NCI-H2227 (cell line): ENCODE measurements at regions not wholly inside any gene's neighbourhood (a gene's known extent, or its start where the extent isn't known, plus 50 kb on each side); places are given as distances from the start of the nearest gene placed in this dataset.
"Not testable (repeated sequence)": the region's sequence is repeated elsewhere in the genome, so short reads cannot be mapped to it uniquely, and the experiment has no call there.

Source experiments
- DNase-seq: peaks from one replicate; lab custom pipeline; 2025; ENCODE audit not compliant: unreplicated experiment; lab: John Stamatoyannopoulos, UW

DNA sequence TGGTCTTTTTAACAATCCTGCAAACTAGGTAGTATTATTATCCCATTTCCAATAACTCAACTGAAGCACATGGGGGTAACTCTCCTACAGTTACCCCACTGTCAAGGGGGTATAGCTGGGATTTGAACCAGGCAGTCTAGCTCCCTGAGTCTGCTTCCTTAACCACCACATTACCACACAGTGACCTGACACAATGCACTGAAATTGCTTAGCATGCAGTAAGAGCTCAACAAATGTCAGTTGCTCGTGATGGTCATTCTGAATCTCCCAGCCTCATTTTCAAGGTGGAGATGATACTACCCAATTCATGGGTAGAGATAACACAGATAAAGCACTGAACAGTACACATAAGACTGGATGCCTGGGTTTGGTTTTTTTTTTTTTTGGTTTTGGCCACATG lies 193.2 kb upstream of the MYLIP start:
- no peak for DNase-seq

- DNase-seq: not testable (repeated sequence)
These were observed 197.2 kb upstream of the MYLIP start for GRCh38 chr6:15931697-15932096.

DNA sequence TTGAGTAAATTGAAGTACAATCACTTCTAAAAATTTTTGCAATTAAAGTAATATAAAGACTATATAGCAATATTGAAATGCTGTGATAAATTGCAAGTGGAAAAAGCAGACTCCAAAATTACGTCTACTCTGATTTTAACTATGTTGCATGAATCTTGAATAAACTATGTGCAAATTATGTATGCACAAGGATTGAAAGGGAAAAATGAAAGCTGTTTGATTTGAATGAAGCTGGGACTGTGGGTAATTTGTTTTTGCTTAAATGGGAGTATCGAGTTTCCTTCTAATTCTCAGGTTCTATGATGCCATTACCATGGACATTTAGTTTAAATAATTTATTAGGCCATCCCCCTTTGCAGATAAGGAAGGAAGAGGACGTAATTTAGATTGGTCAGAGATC lies 198.7 kb upstream of the MYLIP start:
- DNase-seq: no peak

DNA sequence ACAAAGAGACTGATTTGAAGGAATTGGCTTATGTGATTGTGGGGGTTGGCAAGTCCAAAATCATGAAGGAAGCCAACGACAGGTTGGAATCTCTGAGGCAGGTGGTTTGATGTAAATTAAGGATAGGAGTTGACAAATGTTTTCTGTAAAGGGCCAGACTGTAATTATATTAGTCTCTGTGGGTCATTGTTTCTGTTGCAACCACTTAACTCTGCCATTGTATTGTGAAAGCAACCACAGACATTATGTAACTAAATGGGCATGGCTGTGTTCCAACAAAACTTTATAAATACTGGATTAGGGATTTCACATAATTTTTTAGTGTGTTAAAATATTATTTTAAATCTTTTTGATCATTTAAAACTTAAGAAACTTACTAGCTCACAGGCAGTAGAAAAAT lies 199.2 kb upstream of the MYLIP start:
- DNase-seq: no peak

DNA sequence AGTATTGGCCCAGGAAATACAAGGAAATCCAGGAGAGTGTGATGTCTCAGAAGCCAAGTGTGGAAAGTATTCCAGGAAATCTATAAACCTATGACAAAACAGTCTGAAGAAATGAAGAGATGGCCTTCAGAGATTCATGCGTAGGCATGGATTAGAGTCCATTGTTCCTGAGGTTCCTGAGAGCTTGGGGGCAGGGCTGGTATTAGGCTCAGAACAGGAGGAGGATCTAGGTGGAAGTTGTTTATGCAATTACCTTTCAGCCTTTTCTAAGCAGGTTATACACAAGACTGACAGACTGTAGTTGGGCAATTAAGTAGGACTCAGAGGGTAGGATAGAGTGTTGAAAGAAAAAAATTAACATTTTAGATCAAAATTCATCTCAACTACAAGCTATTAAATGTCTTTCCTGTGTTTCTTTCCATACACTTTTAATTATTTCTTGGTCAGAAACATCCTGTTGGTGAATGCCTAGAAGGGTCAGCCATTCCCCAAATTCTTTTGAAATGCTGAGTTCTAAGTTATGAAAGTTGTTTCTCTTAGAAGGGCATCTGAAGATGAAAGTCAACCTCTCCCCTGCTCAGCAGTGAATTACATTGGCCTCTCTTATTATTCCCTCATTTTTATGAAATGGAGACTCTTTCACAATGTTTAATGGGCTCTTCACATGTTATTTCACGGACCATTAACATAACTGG lies 201.2 kb upstream of the MYLIP start:
- no peak for DNase-seq

DNA sequence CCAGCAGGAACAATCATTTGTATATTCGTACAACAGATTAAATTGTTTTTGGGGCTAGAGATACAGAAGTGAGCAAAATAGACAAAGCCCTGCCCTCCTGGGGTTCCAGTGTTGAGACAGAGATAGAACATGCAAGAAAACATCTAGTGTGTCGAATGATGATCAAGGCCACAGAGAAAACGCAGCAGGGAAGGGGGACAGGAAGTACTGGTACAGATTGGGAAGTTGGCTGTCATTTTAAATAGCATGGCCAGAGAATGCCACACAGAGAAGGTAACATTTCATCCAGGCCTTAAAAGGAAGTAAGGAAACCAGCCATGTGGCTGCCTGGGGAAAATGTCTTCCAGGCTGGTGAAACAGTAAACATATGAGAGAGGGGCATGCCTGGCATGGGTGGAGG lies 202.6 kb upstream of the MYLIP start:
- DNase-seq: no peak

DNA sequence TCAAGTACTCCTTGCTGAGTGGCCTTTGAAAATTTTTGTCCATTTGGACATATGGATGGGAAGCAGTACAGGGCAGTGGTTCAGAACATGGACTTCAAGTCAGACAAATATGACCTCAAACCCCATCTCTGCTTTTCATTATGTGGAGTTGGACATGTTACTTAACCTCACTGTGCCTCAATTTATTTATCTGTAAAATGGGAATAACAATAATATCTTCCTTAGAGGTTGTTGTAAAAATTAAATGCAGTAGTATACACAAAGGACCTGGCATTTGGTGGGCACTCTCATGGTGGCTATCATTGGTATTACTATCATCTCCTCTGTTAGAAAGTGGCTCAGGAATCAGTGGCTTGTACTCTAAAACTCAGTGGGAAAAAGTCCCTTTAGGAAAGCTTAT lies 204.0 kb upstream of the MYLIP start:
- DNase-seq: no peak

DNA sequence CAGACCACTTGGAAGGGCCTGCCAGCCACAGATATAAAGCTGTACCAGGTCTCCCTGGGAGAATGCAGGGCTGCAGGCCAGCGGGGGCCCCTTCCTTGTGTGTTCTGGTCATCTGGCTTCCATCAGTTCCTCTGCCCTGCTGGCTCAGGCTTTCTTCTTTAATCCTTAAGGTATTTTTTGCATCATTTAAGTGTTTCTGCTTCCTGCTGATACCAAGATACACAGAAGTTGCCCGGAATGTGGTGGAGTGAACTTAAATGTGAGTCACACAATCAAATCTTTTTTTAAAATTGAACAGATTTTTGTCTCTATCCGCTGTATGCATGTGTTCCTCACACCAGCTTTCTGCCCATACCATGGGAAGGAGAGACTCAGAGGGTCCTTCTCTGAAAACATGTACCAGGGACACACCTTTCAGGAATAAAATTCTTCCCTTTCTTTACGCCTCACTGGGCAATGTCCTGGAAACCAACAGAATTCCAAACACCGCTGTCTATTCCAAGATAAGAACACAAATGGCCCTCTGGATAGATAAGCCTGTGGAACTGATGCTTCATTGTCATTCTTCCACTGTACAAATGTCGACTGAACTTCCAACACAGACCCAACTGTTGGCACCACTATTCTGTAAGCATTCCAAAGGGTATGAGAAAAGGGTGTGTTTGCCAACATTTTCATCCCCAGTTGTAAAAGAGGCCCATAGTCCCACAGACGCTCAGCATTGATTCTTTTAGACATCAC lies 206.2 kb upstream of the MYLIP start:
- no peak for DNase-seq

- no peak for DNase-seq
These were observed 207.6 kb upstream of the MYLIP start for GRCh38 chr6:15921243-15921642.

- DNase-seq: no peak
These were observed 212.3 kb upstream of the MYLIP start for GRCh38 chr6:15916581-15916980.

- no peak for DNase-seq
These were observed 213.2 kb upstream of the MYLIP start for GRCh38 chr6:15915508-15916178.

DNA sequence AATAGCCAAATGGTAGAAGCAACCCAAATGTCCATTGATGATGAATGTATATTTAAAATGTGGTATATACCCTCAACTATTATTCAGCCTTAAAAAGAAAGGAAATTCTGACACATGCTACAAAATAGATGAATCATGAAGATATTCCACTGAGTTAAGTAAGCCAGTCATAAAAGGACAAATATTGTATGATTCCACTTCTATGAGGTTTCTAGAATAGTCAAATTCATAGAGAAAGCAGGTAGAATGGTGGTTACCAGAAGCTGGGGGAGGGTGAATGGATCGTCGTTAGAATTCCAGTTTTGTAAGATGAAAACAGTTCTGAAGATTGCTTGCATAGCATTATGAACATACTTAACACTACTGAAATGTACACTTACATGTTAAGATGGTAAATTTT lies 214.3 kb upstream of the MYLIP start:
- DNase-seq: no peak

DNA sequence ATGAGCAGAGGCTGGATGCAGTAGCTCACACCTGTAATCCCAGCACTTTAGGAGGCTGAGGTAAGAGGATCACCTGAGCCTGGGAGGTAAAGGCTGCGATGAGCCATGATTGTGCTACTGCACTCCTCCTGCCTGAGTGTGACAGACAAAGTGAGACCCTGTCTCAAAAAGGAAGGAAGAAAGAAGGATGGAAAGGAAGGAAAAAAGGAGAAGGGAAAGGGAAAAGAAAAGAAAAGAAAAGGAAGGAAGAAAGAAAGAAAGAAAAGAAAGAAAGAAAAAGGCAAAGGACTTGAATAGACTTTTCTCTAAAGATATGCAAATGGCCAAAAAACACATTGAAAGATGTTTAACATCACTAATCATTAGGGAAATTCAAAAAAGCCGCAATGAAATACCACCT lies 215.3 kb upstream of the MYLIP start:
- no peak for DNase-seq

GRCh38 chr6:15912505-15913400 lies 216.1 kb upstream of the MYLIP start:
- DNase-seq: no peak

- no peak for DNase-seq
These were observed 217.0 kb upstream of the MYLIP start for GRCh38 chr6:15911753-15912504.

- no peak for DNase-seq
These were observed 219.4 kb upstream of the MYLIP start for GRCh38 chr6:15909290-15910070.

DNA sequence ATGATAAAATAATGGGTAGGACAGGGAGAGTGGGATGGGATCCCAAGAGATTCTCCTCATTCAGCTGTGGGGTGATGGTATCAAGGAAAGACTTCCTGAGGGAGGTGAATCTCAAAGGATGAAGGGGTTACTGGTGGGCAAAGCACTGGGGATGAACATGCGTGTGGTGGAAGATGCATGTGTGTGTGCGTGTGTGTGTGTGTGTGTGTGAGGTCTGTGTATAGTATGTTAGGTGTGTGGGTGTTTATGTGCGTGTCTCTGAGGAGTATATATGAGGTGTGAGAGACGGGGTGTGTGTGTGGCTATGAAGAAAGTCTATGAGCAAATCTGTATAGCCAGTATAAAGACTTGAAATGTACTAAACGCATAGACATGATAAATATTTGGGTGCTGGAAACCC lies 220.0 kb upstream of the MYLIP start:
- DNase-seq: no peak

DNA sequence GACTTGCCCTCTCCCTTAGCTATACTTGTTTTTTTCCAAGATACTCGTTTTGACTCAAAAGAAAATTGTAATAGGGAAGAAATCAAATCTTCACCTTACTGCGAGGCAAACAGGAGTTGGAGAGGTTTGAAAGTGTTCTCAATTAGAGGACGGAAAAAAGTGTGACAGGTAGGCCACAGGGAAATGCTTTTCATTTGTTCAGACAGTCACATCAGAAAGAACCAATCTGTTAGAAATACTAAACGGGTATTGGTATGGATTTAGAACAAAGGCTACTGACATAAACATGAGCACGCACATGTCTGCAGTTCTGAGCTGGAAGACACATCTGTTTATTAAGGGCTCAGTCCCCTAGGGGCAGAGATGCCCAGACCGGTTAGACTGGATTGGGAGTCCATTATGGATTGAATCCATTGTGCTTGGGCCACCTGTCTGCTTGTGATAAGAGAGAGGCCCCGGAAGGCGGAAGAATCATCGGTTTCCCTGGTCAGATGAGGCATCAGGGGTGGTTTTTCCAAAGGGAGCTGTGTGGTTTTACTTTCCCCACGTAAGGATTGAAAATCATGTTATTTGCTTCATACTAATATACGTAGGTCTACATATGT lies 220.9 kb upstream of the MYLIP start:
- DNase-seq: no peak

DNA sequence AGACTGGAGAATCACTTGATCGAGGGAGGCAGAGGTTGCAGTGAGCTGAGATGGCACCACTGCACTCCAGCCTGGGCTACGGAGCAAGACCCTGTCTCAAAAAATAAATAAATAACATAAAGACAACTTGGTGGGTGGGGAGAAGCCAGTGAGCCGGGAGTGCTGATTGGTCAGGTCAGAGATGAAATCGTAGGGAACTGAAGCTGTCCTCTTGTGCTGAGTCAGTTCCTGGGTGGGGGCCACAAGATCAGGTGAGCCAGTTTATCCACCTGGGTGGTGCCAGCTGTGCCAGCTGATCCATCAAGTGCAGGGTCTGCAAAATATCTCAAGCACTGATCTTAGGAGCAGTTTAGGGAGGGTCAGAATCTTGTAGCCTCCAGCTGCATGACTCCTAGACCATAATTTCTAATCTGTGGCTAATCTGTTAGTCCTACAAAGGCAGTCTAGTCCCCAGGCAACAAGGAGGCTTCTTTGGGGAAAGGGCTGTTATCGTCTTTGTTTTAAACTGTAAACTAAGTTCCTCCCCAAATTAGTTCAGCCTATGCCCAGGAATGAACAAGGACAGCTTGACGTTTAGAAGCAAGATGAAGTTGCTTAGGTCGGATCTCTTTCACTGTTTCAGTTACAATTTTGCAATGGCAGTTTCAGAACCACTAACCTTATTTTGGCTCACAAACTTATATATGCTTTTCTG lies 221.5 kb upstream of the MYLIP start:
- DNase-seq: not testable (repeated sequence)
